ENCODE measurements at regions not wholly inside any gene's neighbourhood (a gene's known extent, or its start where the extent isn't known, plus 50 kb on each side); places are given as distances from the start of the nearest gene placed in this dataset.

DNA sequence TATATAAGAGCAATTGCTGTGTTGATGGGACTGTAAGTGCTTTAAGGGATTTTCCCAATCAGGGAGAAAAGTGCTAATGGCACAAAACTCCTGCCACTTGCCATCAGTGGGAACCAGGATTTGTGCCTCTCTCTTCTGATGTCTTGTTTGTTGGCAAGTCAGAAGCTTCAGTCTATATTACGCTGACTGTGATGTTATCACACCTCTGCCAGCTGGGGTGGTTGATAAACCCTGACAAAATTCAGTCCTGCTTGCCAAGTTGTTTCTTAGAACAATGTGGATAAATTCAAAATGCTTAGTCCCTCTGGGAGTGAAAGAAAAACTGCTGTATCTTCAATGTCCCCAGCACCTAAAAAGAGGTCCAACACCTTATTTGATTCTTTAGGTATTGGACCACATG, 161.4 kb upstream of the FBXL7 start:
- Histone ChIP-seq H3K4me2 (ENCODE audit: unreplicated experiment) (no peak overlapping the region), H3F3A (ENCODE audit: insufficient read depth) (no peaks in the 10 kb centered on the region), H3K9ac (no peak overlapping the region), H3K27me3 (replicated peaks; ENCODE audit: insufficient read depth) (no peaks in the 10 kb centered on the region), H4K20me1 (ENCODE audit: insufficient read depth) (no peaks in the 10 kb centered on the region), H3K79me2 (ENCODE audit: insufficient read depth) (no peaks in the 10 kb centered on the region), H3K27ac (no peak overlapping the region), H3K36me3 (ENCODE audit: low read depth) (no peaks in the 10 kb centered on the region), H3K9me3 (ENCODE audit: low read depth) (no peaks in the 10 kb centered on the region), H2AFZ (no peak overlapping the region), H3K4me3 (no peak overlapping the region), H3K9me2 (ENCODE audit: insufficient read depth) (no peaks in the 10 kb centered on the region), H3K4me1 (ENCODE audit: insufficient read depth) (no peaks in the 10 kb centered on the region)
- 40 to 45% methylated on average over 1 of the region's 1 CpG for WGBS, 2 experiments (ENCODE audit: low coverage in 1 of 2, low lambda C conversion rate in 2 of 2, missing lambda C conversion rate in 2 of 2)
- in situ Hi-C loops (cut with MboI), result no loop called here
- no peak for TF ChIP-seq EZH2phosphoT487 (IDR thresholded peaks at IDR 0.05; ENCODE audit: insufficient read depth, low read depth)
- TF ChIP-seq EZH2 (IDR thresholded peaks at IDR 0.05; ENCODE audit: insufficient read depth, poor library complexity, severe bottlenecking), result no peak
- DNase-seq, result no peak

DNA sequence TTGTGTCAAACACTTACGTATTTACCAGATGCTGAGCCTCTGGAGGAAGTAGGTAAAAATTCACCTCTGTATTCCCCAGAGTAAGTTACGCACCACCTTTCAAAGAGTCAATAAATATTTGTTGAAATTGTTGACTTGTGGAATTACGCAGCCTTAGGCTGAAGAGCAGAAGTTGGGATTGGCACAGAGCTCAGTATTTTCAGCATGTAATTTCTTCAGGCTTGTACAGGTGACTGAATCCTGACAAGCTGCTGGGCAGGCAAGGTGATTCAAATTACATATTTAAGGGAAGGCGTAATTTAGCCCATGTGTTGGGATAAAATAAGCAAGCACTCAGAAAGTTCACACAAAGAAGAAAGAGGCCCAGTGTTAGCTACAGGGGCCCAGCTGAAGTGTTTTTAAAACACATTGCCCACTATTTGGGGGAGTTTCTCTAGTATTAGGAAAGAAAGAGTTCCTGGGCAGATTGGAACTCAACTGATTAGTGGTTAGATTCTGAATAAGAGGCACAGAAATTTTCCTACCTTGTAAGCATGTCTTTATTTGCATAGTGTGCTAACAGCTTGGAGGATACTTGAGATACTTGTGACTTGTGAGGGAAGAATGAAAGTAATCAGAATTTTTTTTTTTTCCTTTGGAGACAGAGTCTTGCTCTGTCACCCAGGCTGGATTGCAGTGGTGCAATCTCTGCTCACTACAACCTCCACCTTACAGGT, 165.3 kb upstream of the FBXL7 start:
- 39 to 52% methylated on average over 4 of the region's 4 CpGs for WGBS, 2 experiments (ENCODE audit: low coverage in 1 of 2, low lambda C conversion rate in 2 of 2, missing lambda C conversion rate in 2 of 2)
- DNase-seq, result no peak
- TF ChIP-seq EZH2 (IDR thresholded peaks at IDR 0.05; ENCODE audit: insufficient read depth, poor library complexity, severe bottlenecking) (no peak), EZH2phosphoT487 (IDR thresholded peaks at IDR 0.05; ENCODE audit: insufficient read depth, low read depth) (no peak)
- no peaks in the 10 kb centered on the region for H3F3A ChIP-seq (ENCODE audit: insufficient read depth)
- no peaks in the 10 kb centered on the region for H3K4me1 ChIP-seq (ENCODE audit: insufficient read depth)
- in situ Hi-C loops (cut with MboI), result no loop called here
- no peak overlapping the region for H3K4me3 ChIP-seq
- H3K9ac ChIP-seq, result no peak overlapping the region
- H3K36me3 ChIP-seq (ENCODE audit: low read depth), result no peaks in the 10 kb centered on the region
- no peaks in the 10 kb centered on the region for H3K9me3 ChIP-seq (ENCODE audit: low read depth)
- H3K79me2 ChIP-seq (ENCODE audit: insufficient read depth), result no peaks in the 10 kb centered on the region
- no peaks in the 10 kb centered on the region for H4K20me1 ChIP-seq (ENCODE audit: insufficient read depth)
- no peak overlapping the region for H3K27ac ChIP-seq
- no peak overlapping the region for H2AFZ ChIP-seq
- peaks cover 5% of the 10 kb centered on the region; the same call in 1 of the 2 replicates for H3K27me3 ChIP-seq (replicated peaks; ENCODE audit: insufficient read depth)
- H3K4me2 ChIP-seq (ENCODE audit: unreplicated experiment), result no peak overlapping the region
- H3K9me2 ChIP-seq (ENCODE audit: insufficient read depth), result no peaks in the 10 kb centered on the region

DNA sequence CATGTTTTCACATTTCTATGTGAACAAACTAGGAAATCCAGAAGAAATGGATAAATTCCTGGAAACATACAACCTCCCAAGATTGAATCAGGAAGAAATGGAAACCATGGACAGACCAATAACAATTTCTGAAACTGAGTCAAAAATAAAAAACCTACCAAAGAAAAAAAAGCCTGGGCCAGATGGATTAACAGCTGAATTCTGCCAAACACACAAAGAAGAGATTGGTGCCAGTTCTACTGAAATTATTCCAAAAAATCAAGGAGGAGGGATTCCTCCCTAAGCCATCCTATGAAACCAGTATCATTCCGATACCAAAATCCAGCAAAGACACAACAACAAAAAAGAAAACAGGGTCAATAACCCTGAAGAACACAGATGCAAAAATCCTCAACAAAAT, 166.9 kb upstream of the FBXL7 start:
- no peak for DNase-seq
- no peaks in the 10 kb centered on the region for H3K9me3 ChIP-seq (ENCODE audit: low read depth)
- WGBS, 2 experiments (ENCODE audit: low coverage in 1 of 2, low lambda C conversion rate in 2 of 2, missing lambda C conversion rate in 2 of 2), result 32 to 64% methylated on average over 1 of the region's 1 CpG

DNA sequence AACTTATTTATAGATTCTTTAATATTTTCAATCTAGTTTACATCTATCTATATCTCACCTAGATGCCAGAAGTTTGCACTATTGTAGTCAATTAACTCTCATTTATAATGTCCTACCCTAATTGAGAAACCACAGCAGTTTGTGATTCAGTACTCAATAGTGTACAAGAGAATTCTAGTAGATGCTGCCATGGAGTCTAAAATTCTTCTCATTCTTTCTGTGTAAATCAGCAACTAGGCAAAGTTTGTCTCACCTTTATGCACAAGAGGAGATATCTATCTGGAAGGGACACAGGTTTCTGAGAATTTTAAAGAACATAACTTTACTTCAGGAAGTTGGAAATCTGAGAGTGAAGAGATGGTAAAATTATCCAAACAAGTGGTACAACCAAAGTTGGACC, 173.0 kb upstream of the FBXL7 start:
- H3K27ac ChIP-seq, result no peak overlapping the region
- no peak overlapping the region for H2AFZ ChIP-seq
- H4K20me1 ChIP-seq (ENCODE audit: insufficient read depth), result no peaks in the 10 kb centered on the region
- H3K27me3 ChIP-seq (replicated peaks; ENCODE audit: insufficient read depth), result no peaks in the 10 kb centered on the region; the same call in 1 of the 2 replicates
- no peaks in the 10 kb centered on the region for H3K4me1 ChIP-seq (ENCODE audit: insufficient read depth)
- H3K9me2 ChIP-seq (ENCODE audit: insufficient read depth), result no peaks in the 10 kb centered on the region
- no peak overlapping the region for H3K4me3 ChIP-seq
- H3K9me3 ChIP-seq (ENCODE audit: low read depth), result no peaks in the 10 kb centered on the region
- no peaks in the 10 kb centered on the region for H3K36me3 ChIP-seq (ENCODE audit: low read depth)
- in situ Hi-C loops (cut with MboI), result no loop called here
- no peak for DNase-seq
- no peak overlapping the region for H3K9ac ChIP-seq
- no peak overlapping the region for H3K4me2 ChIP-seq (ENCODE audit: unreplicated experiment)
- H3K79me2 ChIP-seq (ENCODE audit: insufficient read depth), result no peaks in the 10 kb centered on the region
- H3F3A ChIP-seq (ENCODE audit: insufficient read depth), result no peaks in the 10 kb centered on the region
- TF ChIP-seq EZH2 (IDR thresholded peaks at IDR 0.05; ENCODE audit: insufficient read depth, poor library complexity, severe bottlenecking), result no peak
- no peak for TF ChIP-seq EZH2phosphoT487 (IDR thresholded peaks at IDR 0.05; ENCODE audit: insufficient read depth, low read depth)

More for the DNA sequence above, 166.9 kb upstream of the FBXL7 start:
- in situ Hi-C loops (cut with MboI), result no loop called here
- no peak for TF ChIP-seq EZH2 (IDR thresholded peaks at IDR 0.05; ENCODE audit: insufficient read depth, poor library complexity, severe bottlenecking)
- no peak for TF ChIP-seq EZH2phosphoT487 (IDR thresholded peaks at IDR 0.05; ENCODE audit: insufficient read depth, low read depth)
- Histone ChIP-seq H3K36me3 (ENCODE audit: low read depth) (no peaks in the 10 kb centered on the region), H3K27me3 (replicated peaks; ENCODE audit: insufficient read depth) (peaks cover 5% of the 10 kb centered on the region; the same call in 1 of the 2 replicates), H3K27ac (no peak overlapping the region), H3K9me2 (ENCODE audit: insufficient read depth) (no peaks in the 10 kb centered on the region), H4K20me1 (ENCODE audit: insufficient read depth) (no peaks in the 10 kb centered on the region), H3F3A (ENCODE audit: insufficient read depth) (no peaks in the 10 kb centered on the region), H3K79me2 (ENCODE audit: insufficient read depth) (no peaks in the 10 kb centered on the region), H3K4me2 (ENCODE audit: unreplicated experiment) (no peak overlapping the region), H3K9ac (no peak overlapping the region), H3K4me1 (ENCODE audit: insufficient read depth) (no peaks in the 10 kb centered on the region), H3K4me3 (no peak overlapping the region), H2AFZ (no peak overlapping the region)
